Heart left ventricle (tissue), 16 donors: ENCODE measurements at regions not wholly inside any gene's neighbourhood (a gene's known extent, or its start where the extent isn't known, plus 50 kb on each side); places are given as distances from the start of the nearest gene placed in this dataset.

Experiments
- ATAC-seq, 4 donors: fragments of 200-7000 bp; cut with Tn5 transposase; one replicate each; pipeline ENCODE4 v1.9.1; 2020 to 2022; ENCODE audit warnings: moderate library complexity in 4 of 4, mild to moderate bottlenecking in 3 of 4, moderate number of reproducible peaks in 1 of 4
- DNase-seq, 5 donors: peaks; one replicate each; pipeline ENCODE4 v3.0.0-alpha.2; 2020
- H3K27ac ChIP-seq, 12 donors: fragments of 200-600 bp; sonication (generic) in 4 of 12; one replicate each; pipeline versions ENCODE4 v1.5.0 to v1.8.0; 2016 to 2022; ENCODE audit warnings: mild to moderate bottlenecking in 2 of 12
- H3K27me3 ChIP-seq, 9 donors: fragments of 200-600 bp; sonication (generic) in 2 of 9; one replicate each; pipeline versions ENCODE4 v1.5.1 to v1.8.0; 2016 to 2022; ENCODE audit warnings: mild to moderate bottlenecking in 3 of 9
- H3K36me3 ChIP-seq, 9 donors: fragments of 200-600 bp; sonication (generic) in 2 of 9; one replicate each; pipeline versions ENCODE4 v1.5.0 to v1.8.0; 2018 to 2022; ENCODE audit warnings: mild to moderate bottlenecking in 2 of 9
- H3K4me1 ChIP-seq, 12 donors: fragments of 200-600 bp; sonication (generic) in 4 of 12; one replicate each; pipeline versions ENCODE4 v1.5.0 to v1.8.0; 2016 to 2022; ENCODE audit warnings: mild to moderate bottlenecking in 3 of 12
- H3K4me3 ChIP-seq, 12 donors: fragments of 200-600 bp; sonication (generic) in 4 of 12; one replicate each; pipeline versions ENCODE4 v1.5.0 to v1.8.0; 2017 to 2022; ENCODE audit warnings: mild to moderate bottlenecking in 9 of 12, moderate library complexity in 4 of 12
- H3K9me3 ChIP-seq, 12 donors: fragments of 200-600 bp; sonication (generic) in 4 of 12; one replicate each; pipeline versions ENCODE4 v1.5.0 to v1.8.0; 2016 to 2022; ENCODE audit warnings: mild to moderate bottlenecking in 1 of 12
- CTCF ChIP-seq, 12 donors: fragments of 200-600 bp; sonication (generic) in 4 of 12; IDR thresholded peaks; one replicate each; pipeline versions ENCODE4 v1.5.0 to v1.8.0; 2018 to 2022; ENCODE audit warnings: antibody characterized with exemption in 12 of 12, mild to moderate bottlenecking in 5 of 12
- POLR2A ChIP-seq, 2 donors: fragments of 450-650 bp; IDR thresholded peaks; one replicate each; pipeline ENCODE4 v1.6.1; 2017; ENCODE audit warnings: antibody characterized with exemption in 2 of 2, mild to moderate bottlenecking in 2 of 2, moderate library complexity in 2 of 2
- whole genome bisulfite sequencing, 4 donors: extraction: QIAGEN DNeasy Blood & Tissue Kit in 2 of 4; methylation state at CpG; one replicate each; pipeline versions ENCODE4 v1.1.5 to v1.1.7; 2013 to 2018; 5-methylcytosine and 5-hydroxymethylcytosine counted together
- intact Hi-C, 10 donors: fragments of 100-400 bp; cut with DNase I; formaldehyde crosslinking; loops; one replicate each; pipeline versions ENCODE4 v1.11.1 to v1.14.2; 2022
- donor health status: ischemic (EF 13 %, LVEDD 7.1; RV severe dilation, severe dysfunction).
- donor health status: healthy with polysubstance abuse.
- donor health status: DM: no; HTN: yes; CAD: no.
- donor health status: DM: no; HTN: no; CAD: no.
- donor health status: ischemic (EF 25% LVEDD 6.9; RV normal size, moderate dysfunction).
- donor health status: ischemic (EF 25% LVEDD 5.7; RV mildly dilated, moderate dysfunction).
- donor health status: healthy.
- donor health status: DM: yes; HTN: yes; CAD: no.
- donor health status: ischemic (EF 35%, LVEDD 5.7; RV mildly dilated, moderate dysfunction).
- donor health status: nonischemic (EF 11% LVEDD 7.7; RV severe dilation, severe dysfunction).
- donor health status: DM: yes; HTN: yes; CAD: no.
- donor health status: PGD.
- donor health status: ischemic (EF 29% LVEDD 5.4; RV normal size, mild dysfunction).
- donor health status: nonischemic (EF 23%, LVEDD 6.1; RV moderate dilation, normal function).

- no peak for ATAC-seq
- Histone ChIP-seq H3K27me3 (no peaks in the 10 kb centered on the region), H3K27ac (no peak overlapping the region), H3K36me3 (no peaks in the 10 kb centered on the region), H3K9me3 (no peaks in the 10 kb centered on the region), H3K4me1 (no peaks in the 10 kb centered on the region), H3K4me3 (no peak overlapping the region)
- DNase-seq = no peak
- TF ChIP-seq POLR2A (IDR thresholded peaks at IDR 0.05) (no peak), CTCF (IDR thresholded peaks at IDR 0.05) (no peak)
- intact Hi-C loops = no loop called here
Observed at GRCh38 chr10:84587789-84588188, 259.4 kb downstream of the CCSER2 start.

- DNase-seq (no peak), ATAC-seq (no peak)
- Histone ChIP-seq H3K4me1 (no peaks in the 10 kb centered on the region), H3K4me3 (no peak overlapping the region), H3K27ac (no peak overlapping the region), H3K36me3 (no peaks in the 10 kb centered on the region), H3K27me3 (no peaks in the 10 kb centered on the region), H3K9me3 (no peaks in the 10 kb centered on the region)
- 86 to 95% (median 88%) methylated on average over 5 of the region's 5 CpGs for WGBS, 4 donors
- intact Hi-C loops = no loop called here
- TF ChIP-seq POLR2A (IDR thresholded peaks at IDR 0.05) = no peak
- TF ChIP-seq CTCF (IDR thresholded peaks at IDR 0.05) = no peak
Observed at GRCh38 chr10:84588426-84588825, 260.0 kb downstream of the CCSER2 start.

- TF ChIP-seq CTCF (IDR thresholded peaks at IDR 0.05) (no peak), POLR2A (IDR thresholded peaks at IDR 0.05) (no peak)
- 46 to 69% (median 58%) methylated on average over 1 to 2 of the region's 2 CpGs for WGBS, 4 donors
- Histone ChIP-seq H3K4me1 (no peaks in the 10 kb centered on the region), H3K9me3 (no peaks in the 10 kb centered on the region), H3K36me3 (no peaks in the 10 kb centered on the region), H3K27me3 (no peaks in the 10 kb centered on the region), H3K4me3 (no peak overlapping the region), H3K27ac (no peak overlapping the region)
- intact Hi-C loops = no loop called here
- no peak for DNase-seq
- no peak for ATAC-seq
Observed at GRCh38 chr10:84588971-84589370, 260.6 kb downstream of the CCSER2 start.

GRCh38 chr10:84589526-84590205 lies 261.3 kb downstream of the CCSER2 start:
- no peak overlapping the region for H3K27ac ChIP-seq
- TF ChIP-seq CTCF (IDR thresholded peaks at IDR 0.05) (no peak), POLR2A (IDR thresholded peaks at IDR 0.05) (no peak)
- H3K4me1 ChIP-seq = no peaks in the 10 kb centered on the region
- H3K36me3 ChIP-seq = no peaks in the 10 kb centered on the region
- H3K27me3 ChIP-seq = no peaks in the 10 kb centered on the region
- H3K4me3 ChIP-seq = no peak overlapping the region
- DNase-seq (no peak), ATAC-seq (no peak)
- no peaks in the 10 kb centered on the region for H3K9me3 ChIP-seq
- intact Hi-C loops = no loop called here
- WGBS, 4 donors = 78 to 89% (median 84%) methylated on average over 2 to 4 of the region's 4 CpGs
